ENCODE measurements at regions not wholly inside any gene's neighbourhood (a gene's known extent, or its start where the extent isn't known, plus 50 kb on each side); places are given as distances from the start of the nearest gene placed in this dataset.
"Not testable (repeated sequence)": the region's sequence is repeated elsewhere in the genome, so short reads cannot be mapped to it uniquely, and the experiment has no call there.

DNA sequence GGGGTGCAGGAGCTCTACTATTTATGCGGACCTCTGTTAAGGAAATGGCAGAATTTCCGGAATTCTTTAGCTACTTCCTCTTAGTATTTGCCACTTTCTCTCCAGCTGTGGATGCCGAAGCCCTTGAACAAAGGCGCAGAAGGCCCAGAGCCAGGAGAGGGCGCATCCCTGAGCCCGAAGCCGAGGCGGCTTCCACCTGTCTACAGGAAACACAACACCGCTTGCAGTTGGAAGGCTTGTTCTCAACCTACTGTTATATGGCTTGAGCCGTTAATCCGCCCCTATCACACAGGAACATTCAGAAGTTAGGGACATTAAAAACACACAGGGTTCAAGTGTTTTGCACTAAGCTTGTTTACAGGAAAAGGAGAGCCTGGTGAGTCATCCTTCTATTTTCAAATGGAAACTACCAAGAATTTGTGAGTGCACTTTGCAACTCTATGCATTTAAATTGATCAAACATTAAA, 417.1 kb downstream of the BCKDHB start:
- no peak for DNase-seq (ENCODE audit: low read depth in 2 of 2, low spot score in 1 of 2)

GRCh38 chr6:80523010-80523409, 416.5 kb downstream of the BCKDHB start:
- DNase-seq (ENCODE audit: low read depth in 2 of 2, low spot score in 1 of 2) = no peak

GRCh38 chr6:80522576-80522975, 416.1 kb downstream of the BCKDHB start:
- DNase-seq (ENCODE audit: low read depth in 2 of 2, low spot score in 1 of 2) = no peak

DNA sequence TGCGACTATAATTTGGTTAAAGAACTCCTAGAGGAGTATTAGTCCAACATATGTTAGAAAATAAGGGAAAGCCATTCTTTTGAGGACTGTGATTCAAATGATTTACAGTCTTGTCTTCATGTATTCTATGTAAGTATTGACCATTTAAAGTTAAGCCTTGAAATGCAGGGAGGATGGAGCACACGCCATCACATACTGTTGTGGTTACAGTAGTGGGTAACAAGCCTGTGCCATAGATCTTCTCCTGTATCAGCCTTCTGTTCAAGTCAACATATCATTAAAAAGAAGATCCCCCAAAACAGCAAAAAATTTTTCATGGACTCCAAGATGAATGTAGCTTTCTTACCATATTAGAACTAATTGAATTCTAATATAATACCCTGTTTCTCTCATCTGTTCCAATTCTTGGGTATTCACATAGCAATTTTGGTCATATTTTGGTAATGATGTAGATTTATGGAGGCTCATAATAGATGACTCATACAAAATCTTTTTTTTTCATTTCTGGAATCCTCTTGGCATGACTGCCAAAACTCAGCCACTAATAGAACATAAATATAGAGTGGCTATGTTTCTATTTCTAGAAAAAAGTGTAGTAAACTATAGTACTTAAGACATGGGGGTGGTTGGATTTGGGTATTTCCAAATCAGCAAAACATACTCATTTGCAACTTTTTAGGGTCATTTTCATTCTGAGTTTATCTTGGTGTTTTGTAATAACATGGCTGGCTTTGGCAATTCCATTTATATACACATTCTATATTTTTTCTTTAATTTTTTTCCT, 413.5 kb downstream of the BCKDHB start:
- DNase-seq (ENCODE audit: low read depth in 2 of 2, low spot score in 1 of 2) = no peak

DNA sequence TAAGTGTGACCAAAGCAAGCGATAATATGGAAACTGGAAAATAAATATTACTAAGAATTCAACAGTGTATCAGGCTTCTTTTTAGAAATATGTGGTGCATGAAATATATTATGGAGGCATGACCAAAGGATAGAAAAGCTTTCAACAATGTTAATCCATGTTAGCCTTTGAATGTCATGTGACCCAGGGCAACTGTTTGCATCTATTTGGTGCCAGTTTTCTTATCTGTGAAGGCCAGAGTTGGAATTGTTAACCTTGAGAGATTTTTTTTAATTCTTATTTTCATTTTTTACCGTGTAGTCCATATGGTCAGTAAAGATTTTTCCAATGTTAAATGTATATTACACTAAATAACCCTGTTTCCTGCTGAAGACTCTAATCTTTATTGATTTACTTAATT, 411.1 kb downstream of the BCKDHB start:
- DNase-seq (ENCODE audit: low read depth in 2 of 2, low spot score in 1 of 2) = no peak

DNA sequence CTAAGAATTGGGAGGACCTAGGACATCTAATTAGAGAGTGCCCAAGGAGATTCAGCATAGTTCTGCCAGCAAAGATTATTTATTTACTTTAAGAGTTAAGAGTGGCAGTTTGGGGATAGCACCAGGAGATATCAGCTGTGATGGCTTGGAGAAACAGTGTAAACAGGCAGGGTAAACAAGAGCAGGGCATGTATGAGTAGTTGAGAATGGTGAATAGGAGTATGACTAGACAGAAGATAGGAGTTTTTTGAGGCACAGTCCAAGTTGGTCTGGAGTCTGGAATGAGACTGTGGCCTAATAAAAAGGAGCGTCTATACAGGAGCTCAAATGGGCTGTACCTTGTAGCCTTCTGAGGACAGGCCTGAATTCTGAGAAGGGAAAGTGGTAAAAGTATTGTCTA, 404.1 kb downstream of the BCKDHB start:
- DNase-seq (ENCODE audit: low read depth in 2 of 2, low spot score in 1 of 2) = not testable (repeated sequence)

GRCh38 chr6:80508885-80509630, 402.6 kb downstream of the BCKDHB start:
- DNase-seq (ENCODE audit: low read depth in 2 of 2, low spot score in 1 of 2) = no peak

DNA sequence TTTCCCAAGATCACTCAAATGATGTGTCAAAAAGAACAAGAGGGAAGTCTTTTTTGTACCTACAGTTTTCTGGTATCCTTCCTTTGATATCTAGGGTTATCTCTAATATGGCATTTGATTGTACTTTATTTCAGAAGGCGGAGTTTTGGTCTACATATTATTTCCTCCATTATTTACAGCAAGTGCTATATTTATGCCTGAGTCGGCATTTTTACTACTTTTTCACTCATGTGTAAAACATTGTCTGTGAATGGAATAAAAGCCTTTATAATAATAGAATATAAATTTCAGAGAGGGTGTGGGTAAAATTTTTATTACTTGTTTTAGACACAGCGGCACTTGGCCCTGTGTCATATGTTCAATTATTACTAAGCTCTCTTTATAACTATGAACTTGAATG, 398.4 kb downstream of the BCKDHB start:
- DNase-seq (ENCODE audit: low read depth in 2 of 2, low spot score in 1 of 2) = no peak

GRCh38 chr6:80503660-80504059, 397.2 kb downstream of the BCKDHB start:
- no peak for DNase-seq (ENCODE audit: low read depth in 2 of 2, low spot score in 1 of 2)

DNA sequence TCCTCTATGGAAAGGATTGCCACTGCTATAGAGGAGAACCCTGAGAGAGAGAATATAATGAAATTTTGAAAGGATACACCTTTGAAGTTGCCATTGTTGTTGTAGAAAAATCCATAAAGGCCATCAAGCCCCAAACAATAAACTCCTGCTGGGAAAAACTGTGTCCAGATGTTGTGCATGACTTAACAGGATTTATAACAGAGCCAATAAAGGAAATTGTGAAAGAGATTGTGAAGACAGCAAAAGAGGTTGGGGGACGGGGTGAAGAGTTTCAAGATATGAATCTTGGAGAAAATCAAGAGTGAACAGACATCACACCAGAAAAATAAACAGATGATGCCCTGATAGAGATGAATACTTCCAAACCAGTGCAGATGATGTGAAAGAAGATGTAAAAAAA, 396.4 kb downstream of the BCKDHB start:
- no peak for DNase-seq (ENCODE audit: low read depth in 2 of 2, low spot score in 1 of 2)

DNA sequence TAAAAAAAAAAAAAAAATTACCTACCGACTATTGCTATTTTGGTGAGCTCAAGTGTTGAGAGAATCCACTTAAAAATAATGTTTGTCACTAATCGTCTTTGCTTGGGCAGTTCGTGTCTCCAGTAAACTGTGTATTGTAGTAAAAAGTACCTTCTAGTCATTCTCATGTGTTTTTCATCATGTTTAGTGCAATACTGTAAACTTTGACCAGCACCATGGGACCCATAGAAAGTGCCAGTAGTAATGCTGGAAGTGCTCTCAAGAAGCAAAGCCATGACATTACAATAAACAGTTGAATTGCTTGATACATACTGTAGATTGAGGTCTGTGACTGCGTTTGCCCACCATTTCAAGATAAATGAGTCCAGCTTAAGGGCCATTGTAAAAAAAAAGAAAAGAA, 395.2 kb downstream of the BCKDHB start:
- DNase-seq (ENCODE audit: low read depth in 2 of 2, low spot score in 1 of 2) = no peak

GRCh38 chr6:80497696-80498486, 391.4 kb downstream of the BCKDHB start:
- DNase-seq (ENCODE audit: low read depth in 2 of 2, low spot score in 1 of 2) = not testable (repeated sequence)

DNA sequence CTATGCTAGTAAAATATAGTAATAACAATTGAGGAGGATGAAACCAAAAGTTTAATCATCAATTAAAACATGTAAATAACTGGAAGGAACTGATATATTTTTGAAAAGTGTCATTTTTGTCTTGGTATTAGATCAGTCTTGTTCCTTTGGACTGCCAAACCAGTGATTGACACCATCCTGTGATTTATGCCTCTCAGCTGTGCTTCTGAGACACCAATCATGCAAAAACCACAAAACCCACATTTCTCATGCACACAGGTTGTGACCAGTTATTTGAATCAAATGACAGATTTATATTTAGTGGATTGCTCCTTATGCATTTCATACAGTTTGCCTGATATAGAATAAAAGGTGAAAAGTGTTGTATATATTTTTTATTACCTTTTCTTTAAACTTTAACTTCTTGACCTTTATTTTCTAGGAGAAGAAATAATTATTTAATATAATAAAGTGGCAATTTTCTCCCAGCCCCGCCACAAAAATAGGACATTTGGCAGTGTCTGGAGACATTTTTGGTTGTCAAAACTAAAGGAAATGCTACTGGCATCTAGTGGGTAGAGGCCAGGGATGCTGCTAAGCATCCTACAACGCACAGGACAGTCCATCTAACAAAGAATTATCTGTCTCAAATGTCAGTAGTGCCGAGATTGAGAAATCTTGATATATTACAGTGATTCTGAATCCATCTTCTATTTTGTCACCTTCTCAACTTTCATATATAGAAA, 383.6 kb downstream of the BCKDHB start:
- no peak for DNase-seq (ENCODE audit: low read depth in 2 of 2, low spot score in 1 of 2)

DNA sequence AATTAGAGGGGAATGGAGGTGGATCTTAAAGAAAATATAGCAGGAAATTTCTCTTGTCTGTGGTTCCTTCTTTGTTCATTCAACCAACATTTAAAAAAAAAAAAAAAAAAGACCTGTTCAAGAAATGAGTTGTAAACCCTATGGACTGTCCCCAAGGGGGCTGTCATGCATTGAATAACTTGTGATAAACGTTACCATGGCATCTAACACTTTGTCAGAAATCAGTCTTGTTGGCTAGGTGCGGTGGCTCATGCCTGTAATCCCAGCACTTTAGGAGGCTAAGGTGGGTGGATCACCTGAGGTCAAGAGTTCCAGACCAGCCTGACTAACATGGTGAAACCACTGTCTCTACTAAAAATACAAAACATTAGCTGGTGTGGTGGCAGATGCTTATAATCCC, 381.7 kb downstream of the BCKDHB start:
- no peak for DNase-seq (ENCODE audit: low read depth in 2 of 2, low spot score in 1 of 2)

- DNase-seq (ENCODE audit: low read depth in 2 of 2, low spot score in 1 of 2) = not testable (repeated sequence)
Observed at GRCh38 chr6:80485494-80485893, 379.0 kb downstream of the BCKDHB start.

- DNase-seq (ENCODE audit: low read depth in 2 of 2, low spot score in 1 of 2) = no peak
Observed at GRCh38 chr6:80482056-80482455, 375.6 kb downstream of the BCKDHB start.

GRCh38 chr6:80480421-80481157, 374.1 kb downstream of the BCKDHB start:
- no peak for DNase-seq (ENCODE audit: low read depth in 2 of 2, low spot score in 1 of 2)

- DNase-seq (ENCODE audit: low read depth in 2 of 2, low spot score in 1 of 2) = no peak
Observed at GRCh38 chr6:80478030-80478429, 371.6 kb downstream of the BCKDHB start.

- DNase-seq (ENCODE audit: low read depth in 2 of 2, low spot score in 1 of 2) = no peak
Observed at GRCh38 chr6:80477591-80477990, 371.1 kb downstream of the BCKDHB start.

GRCh38 chr6:80472271-80472670, 365.8 kb downstream of the BCKDHB start:
- DNase-seq (ENCODE audit: low read depth in 2 of 2, low spot score in 1 of 2) = no peak

Data from stimulated activated CD8-positive, alpha-beta memory T cell treated with anti-CD3 and anti-CD28 coated beads, Interleukin-4, amount 100 ng/mL, for 1 hour (primary cell).